HEK293 (cell line): ENCODE measurements at regions not wholly inside any gene's neighbourhood (a gene's known extent, or its start where the extent isn't known, plus 50 kb on each side); places are given as distances from the start of the nearest gene placed in this dataset.

Experiments
- BCL6B ChIP-seq: fragments of 450-650 bp; formaldehyde crosslinking; IDR thresholded peaks from 2 replicates; pipeline ENCODE4 v1.5.1; 2017; ENCODE audit warnings: missing biosample characterization, missing genetic modification characterization
- CTCF ChIP-seq: fragments of 450-650 bp; formaldehyde crosslinking; IDR thresholded peaks from 2 replicates; pipeline ENCODE4 v1.5.1; 2016; ENCODE audit warnings: missing biosample characterization, missing genetic modification characterization
- INSM2 ChIP-seq: fragments of 450-650 bp; formaldehyde crosslinking; IDR thresholded peaks from 2 replicates; pipeline ENCODE4 v1.5.1; 2016; ENCODE audit warnings: missing biosample characterization, missing genetic modification characterization
- MZF1 ChIP-seq: fragments of 450-650 bp; formaldehyde crosslinking; IDR thresholded peaks from 2 replicates; pipeline ENCODE4 v1.5.1; 2017; ENCODE audit warnings: missing biosample characterization, missing genetic modification characterization, borderline replicate concordance
- SCRT1 ChIP-seq: fragments of 450-650 bp; formaldehyde crosslinking; IDR thresholded peaks from 2 replicates; pipeline ENCODE4 v1.5.1; 2016; ENCODE audit warnings: missing biosample characterization, missing genetic modification characterization, borderline replicate concordance
- SP2 ChIP-seq: fragments of 450-650 bp; formaldehyde crosslinking; IDR thresholded peaks from 2 replicates; pipeline ENCODE4 v1.5.1; 2016; ENCODE audit warnings: missing biosample characterization, missing genetic modification characterization
- ZBTB20 ChIP-seq: fragments of 450-650 bp; formaldehyde crosslinking; IDR thresholded peaks from 2 replicates; pipeline ENCODE4 v1.5.1; 2016; ENCODE audit warnings: missing biosample characterization, missing genetic modification characterization
- ZBTB7A ChIP-seq: fragments of 450-650 bp; formaldehyde crosslinking; IDR thresholded peaks from 2 replicates; pipeline ENCODE4 v1.5.1; 2016; ENCODE audit warnings: low read depth, missing biosample characterization, missing genetic modification characterization
- ZNF114 ChIP-seq: fragments of 450-650 bp; formaldehyde crosslinking; IDR thresholded peaks from 2 replicates; pipeline ENCODE4 v1.5.0; 2017; ENCODE audit warnings: missing biosample characterization, missing genetic modification characterization
- ZNF133 ChIP-seq: fragments of 450-650 bp; formaldehyde crosslinking; IDR thresholded peaks from 2 replicates; pipeline ENCODE4 v1.5.1; 2016; ENCODE audit warnings: missing biosample characterization, missing genetic modification characterization
- ZNF324 ChIP-seq: fragments of 450-650 bp; formaldehyde crosslinking; IDR thresholded peaks from 2 replicates; pipeline ENCODE4 v1.5.1; 2016; ENCODE audit warnings: missing biosample characterization, missing genetic modification characterization
- ZNF747 ChIP-seq: fragments of 450-650 bp; formaldehyde crosslinking; IDR thresholded peaks from 2 replicates; pipeline ENCODE4 v1.5.1; 2016; ENCODE audit warnings: missing biosample characterization, missing genetic modification characterization
- ZNF768 ChIP-seq: fragments of 450-650 bp; formaldehyde crosslinking; IDR thresholded peaks from 2 replicates; pipeline ENCODE4 v1.5.1; 2018; ENCODE audit warnings: missing biosample characterization, mild to moderate bottlenecking, missing genetic modification characterization
- ZSCAN18 ChIP-seq: fragments of 450-650 bp; formaldehyde crosslinking; IDR thresholded peaks from 2 replicates; pipeline ENCODE4 v1.5.1; 2016; ENCODE audit warnings: missing biosample characterization, missing genetic modification characterization

- TF ChIP-seq ZBTB7A, result no peak
- no peak for TF ChIP-seq SCRT1 (tag by site-specific recombination)
- TF ChIP-seq BCL6B (tag by site-specific recombination), result no peak
- TF ChIP-seq SP2 (tag by site-specific recombination), result no peak
- no peak for TF ChIP-seq ZNF324 (tag by site-specific recombination)
- TF ChIP-seq CTCF (tag by site-specific recombination), result no peak
- no peak for TF ChIP-seq ZNF133 (tag by site-specific recombination)
- TF ChIP-seq ZNF114 (tag by site-specific recombination), result no peak
- no peak for TF ChIP-seq MZF1 (tag by site-specific recombination)
- no peak for TF ChIP-seq ZNF768 (tag by site-specific recombination)
- no peak for TF ChIP-seq ZBTB20
- TF ChIP-seq ZSCAN18, result no peak
- TF ChIP-seq ZNF747 (tag by site-specific recombination), result no peak
- TF ChIP-seq INSM2 (tag by site-specific recombination), result no peak
These were observed 414.0 kb downstream of the SOX9 start for GRCh38 chr17:72534776-72535175.
